Hepatocyte (in vitro differentiated cells): ENCODE measurements at regions not wholly inside any gene's neighbourhood (a gene's known extent, or its start where the extent isn't known, plus 50 kb on each side); places are given as distances from the start of the nearest gene placed in this dataset.

Source experiments
- DNase-seq: peaks from one replicate; pipeline ENCODE4 v3.0.0-alpha.2; 2016; ENCODE audit warnings: low spot score
- H2AFZ ChIP-seq: fragments of 200-600 bp; sonication (generic); 2 replicates; pipeline ENCODE4 v1.6.0; 2016; ENCODE audit warnings: antibody characterized with exemption, mild to moderate bottlenecking
- H3K27ac ChIP-seq: fragments of 200-600 bp; sonication (generic); 2 replicates; pipeline ENCODE4 v1.5.1; 2016; ENCODE audit warnings: mild to moderate bottlenecking
- H3K27me3 ChIP-seq: fragments of 200-600 bp; sonication (generic); 2 replicates; pipeline ENCODE4 v1.6.1; 2016
- H3K36me3 ChIP-seq: fragments of 200-600 bp; sonication (generic); replicated peaks from 2 replicates; pipeline ENCODE4 v1.5.1; 2016; ENCODE audit warnings: low read depth; ENCODE audit not compliant: insufficient read depth
- H3K4me1 ChIP-seq: fragments of 200-600 bp; sonication (generic); 2 replicates; pipeline ENCODE4 v1.5.1; 2016; ENCODE audit warnings: mild to moderate bottlenecking, moderate library complexity; ENCODE audit not compliant: insufficient read depth
- H3K4me2 ChIP-seq: fragments of 200-600 bp; sonication (generic); 2 replicates; pipeline ENCODE4 v1.6.0; 2016
- H3K4me3 ChIP-seq: fragments of 200-600 bp; sonication (generic); 2 replicates; pipeline ENCODE4 v1.5.1; 2016; ENCODE audit warnings: mild to moderate bottlenecking
- H3K79me2 ChIP-seq: fragments of 200-600 bp; sonication (generic); 2 replicates; pipeline ENCODE4 v1.6.0; 2017; ENCODE audit warnings: mild to moderate bottlenecking
- H3K9me2 ChIP-seq: fragments of 200-600 bp; sonication (generic); replicated peaks from 2 replicates; pipeline ENCODE4 v1.6.0; 2017; ENCODE audit warnings: mild to moderate bottlenecking; ENCODE audit not compliant: insufficient read depth
- H3K9me3 ChIP-seq: fragments of 200-600 bp; sonication (generic); 2 replicates; pipeline ENCODE4 v1.5.1; 2016; ENCODE audit warnings: low read depth, mild to moderate bottlenecking
- H4K20me1 ChIP-seq: fragments of 200-600 bp; sonication (generic); 2 replicates; pipeline ENCODE4 v1.6.0; 2016; ENCODE audit warnings: mild to moderate bottlenecking; ENCODE audit not compliant: insufficient read depth, poor library complexity, severe bottlenecking
- CTCF ChIP-seq: fragments of 200-600 bp; sonication (generic); IDR thresholded peaks from 2 replicates; pipeline ENCODE4 v1.5.1; 2016; ENCODE audit warnings: antibody characterized with exemption, mild to moderate bottlenecking; ENCODE audit not compliant: poor library complexity
- EZH2 ChIP-seq: fragments of 200-600 bp; sonication (generic); IDR thresholded peaks from 2 replicates; pipeline ENCODE4 v1.6.1; 2016; ENCODE audit warnings: antibody characterized with exemption, mild to moderate bottlenecking, borderline replicate concordance
- EZH2phosphoT487 ChIP-seq: fragments of 200-600 bp; sonication (generic); IDR thresholded peaks from one replicate; pipeline ENCODE4 v1.6.1; 2018; ENCODE audit warnings: antibody characterized with exemption, mild to moderate bottlenecking, low read depth, moderate library complexity; ENCODE audit not compliant: unreplicated experiment, severe bottlenecking
- WGBS: methylation state at CpG from one replicate; pipeline ENCODE4 v1.1.6; 2016; ENCODE audit warnings: low lambda C conversion rate; ENCODE audit errors: missing lambda C conversion rate; 5-methylcytosine and 5-hydroxymethylcytosine counted together

GRCh38 chr3:137282871-137283270 lies 325.1 kb downstream of the IL20RB start:
- Histone ChIP-seq H3K27ac (no peak overlapping the region), H3K9me3 (no peaks in the 10 kb centered on the region), H3K4me2 (no peak overlapping the region), H3K27me3 (no peaks in the 10 kb centered on the region), H3K4me1 (no peaks in the 10 kb centered on the region), H2AFZ (no peak overlapping the region), H3K9me2 (no peaks in the 10 kb centered on the region), H3K36me3 (no peaks in the 10 kb centered on the region), H3K4me3 (no peak overlapping the region), H4K20me1 (no peaks in the 10 kb centered on the region), H3K79me2 (no peaks in the 10 kb centered on the region)
- no peak for TF ChIP-seq EZH2
- no peak for TF ChIP-seq EZH2phosphoT487
- TF ChIP-seq CTCF: no peak
- no peak for DNase-seq

DNA sequence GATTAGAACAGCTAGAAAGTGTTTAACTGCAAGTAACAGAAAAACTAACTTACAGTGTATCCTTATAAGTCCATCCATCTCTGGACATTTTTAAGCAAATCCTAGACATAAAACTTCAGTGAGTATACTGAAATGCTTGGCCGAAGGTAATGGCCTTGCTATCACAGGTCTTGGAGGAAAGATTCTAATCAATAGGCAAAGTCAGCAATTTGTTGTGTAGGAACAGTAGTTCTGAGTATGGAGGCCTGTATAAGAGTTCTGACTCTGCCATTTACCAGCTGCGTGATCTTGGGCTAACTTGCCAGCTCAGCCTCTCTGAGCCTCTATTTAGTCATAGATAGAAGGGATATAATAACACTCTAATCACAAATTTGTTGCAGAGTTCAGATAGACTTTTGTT lies 328.1 kb downstream of the IL20RB start:
- Histone ChIP-seq H3K79me2 (no peaks in the 10 kb centered on the region), H3K9me2 (no peaks in the 10 kb centered on the region), H2AFZ (no peak overlapping the region), H3K4me3 (no peak overlapping the region), H4K20me1 (no peaks in the 10 kb centered on the region), H3K36me3 (no peaks in the 10 kb centered on the region), H3K27ac (no peak overlapping the region), H3K9me3 (no peaks in the 10 kb centered on the region), H3K27me3 (no peaks in the 10 kb centered on the region), H3K4me2 (no peak overlapping the region), H3K4me1 (no peaks in the 10 kb centered on the region)
- TF ChIP-seq EZH2phosphoT487 (no peak), EZH2 (no peak), CTCF (no peak)
- no peak for DNase-seq
- WGBS: 83% methylated on average over 2 of the region's 2 CpGs

DNA sequence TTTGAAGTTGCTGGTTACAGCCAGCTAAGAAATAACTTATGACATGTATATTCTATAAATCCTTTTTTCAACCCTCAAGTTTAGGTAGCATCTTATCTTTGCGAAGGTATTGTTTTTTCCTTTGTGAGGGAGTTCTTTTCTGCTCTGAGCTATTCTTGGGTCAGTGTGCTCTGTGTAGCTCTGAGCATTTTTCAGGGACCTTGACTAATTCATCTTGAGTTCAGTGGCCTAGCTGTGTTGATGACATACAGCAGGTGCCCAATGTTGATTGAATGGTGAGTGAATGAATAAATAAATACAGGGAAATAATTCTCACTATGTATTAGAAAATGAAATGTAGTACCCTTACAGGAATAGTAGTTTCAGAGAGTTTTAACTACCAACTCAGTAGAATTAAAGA lies 335.3 kb downstream of the IL20RB start:
- DNase-seq: no peak
- WGBS: 95% methylated on average over 1 of the region's 1 CpG
- no peaks in the 10 kb centered on the region for H3K4me1 ChIP-seq
- no peaks in the 10 kb centered on the region for H3K9me2 ChIP-seq
- H3K27me3 ChIP-seq: no peaks in the 10 kb centered on the region
- H3K36me3 ChIP-seq: no peaks in the 10 kb centered on the region
- no peak overlapping the region for H3K27ac ChIP-seq
- H3K9me3 ChIP-seq: no peaks in the 10 kb centered on the region
- no peaks in the 10 kb centered on the region for H3K79me2 ChIP-seq
- no peak overlapping the region for H2AFZ ChIP-seq
- TF ChIP-seq EZH2phosphoT487: no peak
- no peak for TF ChIP-seq CTCF
- no peak for TF ChIP-seq EZH2
- no peak overlapping the region for H3K4me2 ChIP-seq
- no peaks in the 10 kb centered on the region for H4K20me1 ChIP-seq
- H3K4me3 ChIP-seq: no peak overlapping the region

- no peak overlapping the region for H3K4me3 ChIP-seq
- no peaks in the 10 kb centered on the region for H3K4me1 ChIP-seq
- no peaks in the 10 kb centered on the region for H3K9me3 ChIP-seq
- H3K4me2 ChIP-seq: no peak overlapping the region
- WGBS: 87% methylated on average over 5 of the region's 5 CpGs
- TF ChIP-seq EZH2: no peak
- no peak for TF ChIP-seq EZH2phosphoT487
- no peak for TF ChIP-seq CTCF
- H3K27me3 ChIP-seq: no peaks in the 10 kb centered on the region
- H4K20me1 ChIP-seq: no peaks in the 10 kb centered on the region
- no peak for DNase-seq
- no peak overlapping the region for H2AFZ ChIP-seq
- H3K36me3 ChIP-seq: no peaks in the 10 kb centered on the region
- no peaks in the 10 kb centered on the region for H3K9me2 ChIP-seq
- H3K79me2 ChIP-seq: no peaks in the 10 kb centered on the region
- no peak overlapping the region for H3K27ac ChIP-seq
These were observed 336.4 kb downstream of the IL20RB start for GRCh38 chr3:137294139-137294538.
